ENCODE measurements at regions not wholly inside any gene's neighbourhood (a gene's known extent, or its start where the extent isn't known, plus 50 kb on each side); places are given as distances from the start of the nearest gene placed in this dataset.
A peak's percentile ranks its signal among the peaks of the same experiment; 100 is the strongest.
"Not testable (repeated sequence)": the region's sequence is repeated elsewhere in the genome, so short reads cannot be mapped to it uniquely, and the experiment has no call there.

- FAIRE-seq, result no peak
- DNase-seq (ENCODE audit: low spot score), result no peak
Measured at GRCh38 chr4:184942444-184943425, 75.6 kb upstream of the HELT start.

DNA sequence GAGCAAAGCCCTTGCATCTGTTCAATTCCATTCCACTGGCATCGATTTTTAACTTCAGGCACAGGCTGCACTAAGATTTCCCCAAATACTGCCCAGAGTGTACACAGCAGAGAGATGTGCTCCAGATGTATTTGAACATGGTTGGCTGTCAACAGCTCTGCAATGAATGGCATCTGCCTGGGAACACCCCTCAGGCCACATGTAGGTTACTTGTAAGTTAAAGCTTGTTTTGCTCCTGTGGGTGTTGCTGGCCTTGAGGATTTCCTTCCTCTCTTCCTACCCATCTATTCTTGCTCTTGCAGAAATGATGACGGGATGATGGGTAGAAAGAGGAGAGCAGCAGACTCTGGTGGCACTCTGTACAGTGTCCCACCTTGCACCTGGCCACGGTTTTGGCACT is 69.3 kb upstream of the HELT start:
- no peak for FAIRE-seq
- DNase-seq (ENCODE audit: low spot score), result no peak

DNA sequence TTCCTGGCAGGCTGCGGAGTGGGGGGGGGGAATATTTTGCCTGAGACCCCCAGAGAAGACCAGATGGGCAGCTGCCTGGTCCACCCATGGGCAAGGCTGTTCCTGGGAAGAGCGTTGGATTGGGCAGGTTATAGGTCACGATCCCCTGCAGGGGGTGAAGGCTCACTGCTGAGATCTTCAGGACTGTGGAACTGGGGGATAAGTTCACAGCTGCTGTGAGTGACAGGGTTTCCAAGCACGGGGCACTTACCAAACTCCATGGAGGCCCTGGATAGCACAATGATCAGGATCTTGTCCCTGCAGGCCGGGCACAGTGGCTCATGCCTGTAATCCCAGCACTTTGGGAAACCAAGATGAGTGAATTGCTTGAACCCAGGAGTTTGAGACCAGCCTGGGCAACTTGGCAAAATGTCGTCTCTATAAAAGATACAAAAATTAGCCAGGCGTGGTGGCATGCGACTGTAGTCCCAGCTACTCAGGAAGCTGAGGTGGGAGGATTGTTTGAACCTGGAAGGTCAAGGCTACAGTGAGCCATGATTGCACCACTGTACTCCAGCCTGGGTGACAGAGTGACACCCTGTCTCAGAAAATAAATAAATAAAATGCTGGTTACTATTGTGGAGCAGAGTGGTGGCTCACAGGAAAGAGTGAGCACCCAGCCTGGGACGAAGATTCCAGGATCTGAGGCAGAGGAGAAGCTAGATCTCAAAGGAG is 68.0 kb upstream of the HELT start:
- no peak for FAIRE-seq
- DNase-seq (ENCODE audit: low spot score), result no peak

DNA sequence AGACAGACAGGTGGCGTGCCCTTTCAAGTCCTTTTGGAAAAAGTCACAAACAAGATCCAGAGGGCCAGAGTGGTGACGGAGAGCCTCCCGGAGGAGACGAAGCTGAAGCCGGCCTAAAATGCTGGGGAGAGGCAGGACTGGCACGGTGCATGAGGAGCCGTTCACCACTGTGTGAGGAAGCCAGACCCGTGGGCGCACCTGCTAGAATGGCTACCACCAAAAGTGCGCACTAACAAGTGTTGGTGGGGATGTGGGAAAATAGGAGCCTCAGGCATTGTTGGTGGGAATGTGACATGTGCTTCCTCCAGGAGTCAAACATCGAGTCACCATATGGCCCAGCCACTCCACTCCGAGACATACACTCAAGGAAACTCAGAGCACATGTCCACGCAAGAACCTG is 67.4 kb upstream of the HELT start:
- no peak for DNase-seq (ENCODE audit: low spot score)
- FAIRE-seq, result no peak

DNA sequence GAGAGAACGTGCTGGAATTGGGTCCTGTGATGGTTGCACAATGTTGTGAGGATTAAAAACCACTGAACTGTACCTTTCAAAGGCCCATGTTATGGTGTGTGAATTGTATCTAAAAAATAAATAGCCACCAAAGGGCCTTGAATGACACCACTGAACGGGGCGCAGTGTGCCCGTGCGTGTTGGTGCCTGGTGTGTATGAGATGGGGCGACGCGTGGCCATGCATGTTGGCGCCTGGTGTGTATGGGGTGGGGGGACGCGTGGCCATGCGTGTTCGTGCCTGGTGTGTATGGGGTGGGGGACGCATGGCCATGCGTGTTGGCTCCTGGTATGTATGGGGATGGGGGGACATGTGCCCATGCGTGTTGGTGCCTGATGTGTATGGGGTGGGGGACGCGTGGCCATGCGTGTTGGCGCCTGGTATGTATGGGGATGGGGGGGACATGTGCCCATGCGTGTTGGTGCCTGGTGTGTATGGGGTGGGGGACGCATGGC is 66.6 kb upstream of the HELT start:
- FAIRE-seq (no peak), DNase-seq (ENCODE audit: low spot score) (no peak)

- FAIRE-seq, result no peak
- DNase-seq (ENCODE audit: low spot score), result no peak
Measured at GRCh38 chr4:184952522-184952921, 65.8 kb upstream of the HELT start.

DNA sequence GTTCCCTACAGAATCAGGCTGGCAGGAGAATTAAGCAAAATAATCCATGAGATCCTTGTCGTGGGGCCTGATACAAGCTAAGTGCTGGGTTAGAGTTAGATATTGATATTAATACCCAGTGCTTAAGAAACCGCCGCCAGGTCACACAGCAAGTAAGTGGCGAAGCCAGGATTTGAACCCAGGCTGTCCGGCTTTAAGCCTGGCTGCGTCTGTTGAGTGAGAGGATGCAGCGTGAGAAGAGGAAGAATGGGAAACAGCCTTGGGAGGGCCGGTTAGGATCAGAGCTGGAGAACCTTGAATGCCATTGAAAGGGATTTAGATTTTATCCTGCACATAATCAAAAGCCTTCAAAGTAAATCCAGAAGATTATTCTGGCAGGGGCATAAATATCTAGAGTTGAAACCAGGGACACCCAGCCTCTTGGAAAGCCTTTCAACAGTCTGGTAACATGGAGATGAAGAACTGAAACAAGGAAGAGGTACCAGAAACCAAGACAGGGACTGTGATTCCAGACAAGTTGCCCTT is 64.8 kb upstream of the HELT start:
- FAIRE-seq (no peak), DNase-seq (ENCODE audit: low spot score) (no peak)

DNA sequence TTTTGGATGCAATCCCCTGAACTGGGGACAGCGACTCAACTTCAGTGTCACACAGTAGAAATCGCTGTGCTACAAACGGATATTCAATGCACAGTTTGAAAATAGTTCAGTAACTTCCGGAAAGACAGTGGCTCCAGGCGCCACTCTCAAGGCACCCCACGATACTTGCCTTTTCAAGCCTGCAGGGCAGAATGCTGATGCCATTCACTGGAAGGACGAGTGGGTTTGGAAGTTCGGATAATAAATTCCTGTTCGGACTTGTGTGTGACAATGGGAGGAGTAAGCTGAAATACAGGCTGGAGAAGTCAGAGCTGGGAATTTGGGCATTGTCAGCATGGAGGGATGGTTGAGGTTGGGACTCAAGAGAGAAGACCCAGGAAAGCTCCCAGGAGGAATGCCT is 64.3 kb upstream of the HELT start:
- no peak for DNase-seq (ENCODE audit: low spot score)
- FAIRE-seq, result no peak

DNA sequence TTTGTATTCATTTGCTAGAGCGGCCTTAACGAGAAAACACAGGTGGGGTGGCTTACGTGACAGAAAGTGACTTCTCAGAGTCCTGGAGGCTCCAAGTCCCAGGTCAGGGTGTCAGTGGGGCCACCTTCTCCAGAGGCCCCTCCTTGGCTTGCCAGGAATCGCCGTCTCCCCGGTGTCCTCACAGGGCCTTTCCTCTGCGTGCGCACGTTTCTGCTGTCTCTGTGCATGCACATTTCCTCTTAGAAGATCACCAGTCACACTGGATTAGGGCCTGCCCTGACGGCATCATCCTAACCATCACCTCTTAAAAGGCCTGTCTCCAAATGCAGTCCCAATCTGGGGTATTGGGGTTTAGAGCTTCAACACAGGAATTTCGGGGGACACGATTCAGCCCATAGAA is 63.8 kb upstream of the HELT start:
- DNase-seq (ENCODE audit: low spot score), result no peak
- FAIRE-seq, result no peak

- no peak for DNase-seq (ENCODE audit: low spot score)
- no peak for FAIRE-seq
Measured at GRCh38 chr4:184955116-184955515, 63.2 kb upstream of the HELT start.

DNA sequence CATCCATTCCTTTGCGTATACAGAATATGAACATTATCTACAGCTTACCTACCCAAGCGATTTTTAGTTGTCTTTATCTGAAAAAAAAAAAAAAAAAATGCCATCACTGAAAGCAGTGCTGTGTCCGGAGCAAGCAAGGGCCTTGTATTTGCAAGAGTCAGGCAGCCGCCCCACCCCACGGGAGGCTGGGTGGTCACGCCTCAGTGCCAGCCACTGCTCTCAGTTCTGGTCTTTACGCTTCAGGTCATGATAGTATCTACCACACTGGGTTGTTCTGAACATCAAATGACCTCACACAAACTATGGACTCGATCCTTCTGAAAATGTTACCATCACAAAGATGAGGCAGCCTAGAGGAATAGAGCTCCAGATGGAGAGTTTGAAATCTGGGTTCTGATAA is 62.7 kb upstream of the HELT start:
- FAIRE-seq (no peak), DNase-seq (ENCODE audit: low spot score) (peak; percentile 5)

- no peak for DNase-seq (ENCODE audit: low spot score)
Measured at GRCh38 chr4:184957446-184958115, 60.7 kb upstream of the HELT start.

DNA sequence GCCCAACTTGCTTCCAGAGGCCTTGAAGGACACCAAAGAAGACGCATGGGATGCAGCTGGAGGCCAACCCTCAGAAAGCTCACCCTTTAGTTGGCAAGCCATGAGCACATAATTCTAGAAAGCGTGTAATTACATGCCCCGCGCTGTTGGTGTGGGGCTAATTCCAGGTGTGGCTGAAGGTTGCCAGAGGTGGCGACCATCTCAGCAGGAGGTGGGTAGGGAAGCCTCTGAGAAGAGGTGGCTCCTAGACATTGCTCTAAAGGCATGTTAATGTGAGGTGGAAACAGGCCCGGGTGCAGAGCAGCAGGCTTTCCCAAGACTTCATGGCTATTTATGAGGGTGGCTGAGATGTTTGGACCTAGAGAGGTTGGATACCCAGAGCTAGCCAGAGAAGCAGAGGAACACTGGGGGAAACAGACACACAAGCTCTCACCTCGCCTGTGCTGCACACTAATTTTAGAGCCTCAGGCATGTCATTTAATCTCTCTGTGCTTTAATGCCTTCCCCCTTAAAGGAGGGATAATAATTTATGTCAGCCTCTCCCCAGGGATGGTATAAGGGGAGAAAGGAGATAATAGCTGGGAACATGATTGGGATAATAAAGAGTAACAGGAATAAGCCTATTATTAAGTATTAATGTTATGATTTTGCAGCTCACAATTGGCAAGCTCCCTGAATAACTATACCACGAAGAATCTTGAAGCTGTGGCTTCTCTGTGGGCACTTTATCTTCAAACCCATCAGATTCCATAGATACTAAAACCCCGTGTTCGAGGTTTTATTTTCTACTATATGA is 60.0 kb upstream of the HELT start:
- no peak for DNase-seq (ENCODE audit: low spot score)
- no peak for FAIRE-seq

More at GRCh38 chr4:184957446-184958115, 60.7 kb upstream of the HELT start:
- FAIRE-seq, result no peak

GRCh38 chr4:184958923-184959210 is 59.4 kb upstream of the HELT start:
- no peak for DNase-seq (ENCODE audit: low spot score)
- no peak for FAIRE-seq

DNA sequence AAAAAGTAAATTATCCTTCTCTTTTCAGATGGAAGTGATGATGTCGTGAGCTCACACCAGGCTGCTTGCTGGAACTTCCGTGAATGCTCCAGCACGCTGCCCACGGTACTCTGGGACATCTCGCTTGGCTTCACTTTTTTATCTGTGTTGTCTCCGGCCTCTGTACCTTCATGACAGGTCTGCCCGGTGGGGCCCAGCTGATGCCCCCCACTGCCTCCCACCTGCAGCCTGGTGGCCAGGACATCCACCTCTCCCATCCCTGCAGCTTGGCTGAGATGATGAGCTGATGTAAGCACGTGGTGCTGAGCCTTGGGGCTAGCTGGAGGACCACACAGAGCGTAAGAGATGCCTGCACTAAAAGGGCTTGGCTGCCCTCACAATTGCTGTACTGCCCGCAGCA is 59.0 kb upstream of the HELT start:
- DNase-seq (ENCODE audit: low spot score) (no peak), FAIRE-seq (no peak)

GRCh38 chr4:184959786-184960185 is 58.5 kb upstream of the HELT start:
- DNase-seq (ENCODE audit: low spot score) (no peak), FAIRE-seq (no peak)

DNA sequence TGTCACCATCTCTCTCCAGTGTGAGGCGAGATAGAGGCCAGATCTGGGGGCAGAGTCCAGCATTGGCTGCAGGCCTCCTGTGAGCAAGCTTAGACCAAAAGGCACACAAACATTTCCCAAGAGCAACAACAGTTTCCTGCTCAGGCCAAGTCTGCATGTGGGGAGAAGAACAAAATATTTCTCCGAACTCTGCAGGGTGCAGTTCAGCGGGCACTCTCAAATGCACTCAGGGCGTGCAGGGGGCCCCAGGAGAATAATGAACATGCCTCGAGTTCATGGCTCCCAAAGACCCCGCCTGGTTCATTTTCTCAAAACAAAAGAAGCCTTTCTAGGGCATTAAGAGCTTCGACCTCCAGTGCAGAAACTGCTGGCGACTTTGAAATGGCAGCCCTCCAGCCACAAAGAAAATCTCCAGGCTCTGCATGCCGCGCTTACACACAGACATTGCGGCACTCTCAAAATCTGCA is 57.8 kb upstream of the HELT start:
- FAIRE-seq (no peak), DNase-seq (ENCODE audit: low spot score) (no peak)

GRCh38 chr4:184961660-184962059 is 56.6 kb upstream of the HELT start:
- DNase-seq (ENCODE audit: low spot score), result no peak

GRCh38 chr4:184962125-184962638 is 56.1 kb upstream of the HELT start:
- no peak for FAIRE-seq
- no peak for DNase-seq (ENCODE audit: low spot score)

More at GRCh38 chr4:184961660-184962059, 56.6 kb upstream of the HELT start:
- no peak for FAIRE-seq

DNA sequence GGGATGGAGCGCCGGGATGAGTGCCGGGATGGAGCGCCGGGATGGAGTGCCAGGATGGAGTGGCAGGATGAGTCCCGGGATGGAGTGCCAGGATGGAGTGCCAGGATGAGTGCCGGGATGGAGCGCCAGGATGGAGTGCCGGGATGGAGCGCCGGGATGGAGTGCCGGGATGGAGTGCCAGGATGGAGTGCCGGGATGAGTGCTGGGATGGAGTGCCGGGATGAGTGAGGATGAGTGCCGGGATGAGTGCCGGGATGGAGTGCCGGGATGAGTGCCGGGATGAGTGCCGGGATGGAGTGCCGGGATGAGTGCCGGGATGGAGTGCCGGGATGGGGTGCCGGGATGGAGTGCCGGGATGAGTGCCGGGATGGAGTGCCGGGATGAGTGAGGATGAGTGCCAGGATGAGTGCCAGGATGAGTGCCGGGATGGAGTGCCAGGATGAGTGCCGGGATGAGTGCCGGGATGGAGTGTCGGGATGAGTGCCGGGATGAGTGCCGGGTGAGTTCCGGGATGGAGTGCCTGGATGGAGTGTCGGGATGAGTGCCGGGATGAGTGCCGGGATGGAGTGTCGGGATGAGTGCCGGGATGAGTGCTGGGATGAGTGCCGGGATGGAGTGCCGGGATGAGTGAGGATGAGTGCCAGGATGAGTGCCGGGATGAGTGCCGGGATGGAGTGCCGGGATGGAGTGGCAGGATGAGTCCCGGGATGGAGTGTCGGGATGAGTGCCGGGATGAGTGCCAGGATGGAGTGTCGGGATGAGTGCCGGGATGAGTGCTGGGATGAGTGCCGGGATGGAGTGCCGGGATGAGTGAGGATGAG is 52.9 kb upstream of the HELT start:
- FAIRE-seq; DNase-seq (ENCODE audit: low spot score): not testable (repeated sequence)
